ENCODE measurements at regions not wholly inside any gene's neighbourhood (a gene's known extent, or its start where the extent isn't known, plus 50 kb on each side); places are given as distances from the start of the nearest gene placed in this dataset.
A peak's percentile ranks its signal among the peaks of the same experiment; 100 is the strongest.

GRCh38 chr12:13839365-13840336, 141.8 kb downstream of the GRIN2B start:
- no peak for DNase-seq

GRCh38 chr12:13836099-13836498, 145.3 kb downstream of the GRIN2B start:
- DNase-seq: no peak

- no peak for DNase-seq
Measured at GRCh38 chr12:13835652-13836051, 145.8 kb downstream of the GRIN2B start.

- DNase-seq: no peak
Measured at GRCh38 chr12:13834241-13834640, 147.2 kb downstream of the GRIN2B start.

GRCh38 chr12:13817131-13817530, 164.3 kb downstream of the GRIN2B start:
- DNase-seq: no peak

GRCh38 chr12:13816394-13816793, 165.0 kb downstream of the GRIN2B start:
- no peak for DNase-seq

GRCh38 chr12:13812168-13812567, 169.2 kb downstream of the GRIN2B start:
- no peak for DNase-seq

GRCh38 chr12:13811061-13811460, 170.3 kb downstream of the GRIN2B start:
- DNase-seq: no peak

- DNase-seq: no peak
Measured at GRCh38 chr12:13805041-13805440, 176.4 kb downstream of the GRIN2B start.

GRCh38 chr12:13801543-13801942, 179.9 kb downstream of the GRIN2B start:
- no peak for DNase-seq

GRCh38 chr12:13799574-13799973, 181.8 kb downstream of the GRIN2B start:
- DNase-seq: no peak

- no peak for DNase-seq
Measured at GRCh38 chr12:13798162-13798561, 183.2 kb downstream of the GRIN2B start.

GRCh38 chr12:13794706-13795105, 186.7 kb downstream of the GRIN2B start:
- DNase-seq: no peak

- DNase-seq: no peak
Measured at GRCh38 chr12:13790317-13790716, 191.1 kb downstream of the GRIN2B start.

GRCh38 chr12:13788626-13789025, 192.8 kb downstream of the GRIN2B start:
- no peak for DNase-seq

GRCh38 chr12:13786646-13787045, 194.8 kb downstream of the GRIN2B start:
- DNase-seq: no peak

- DNase-seq: peak; percentile 2
Measured at GRCh38 chr12:13784504-13784903, 196.9 kb downstream of the GRIN2B start.

GRCh38 chr12:13780453-13780852, 200.9 kb downstream of the GRIN2B start:
- peak; percentile 5 for DNase-seq

- DNase-seq: no peak
Measured at GRCh38 chr12:13777374-13777773, 204.0 kb downstream of the GRIN2B start.

GRCh38 chr12:13772264-13772663, 209.1 kb downstream of the GRIN2B start:
- no peak for DNase-seq

GRCh38 chr12:13770576-13770975, 210.8 kb downstream of the GRIN2B start:
- no peak for DNase-seq

GRCh38 chr12:13769966-13770365, 211.4 kb downstream of the GRIN2B start:
- DNase-seq: no peak

GRCh38 chr12:13769273-13769672, 212.1 kb downstream of the GRIN2B start:
- no peak for DNase-seq

- DNase-seq: no peak
Measured at GRCh38 chr12:13764748-13765147, 216.7 kb downstream of the GRIN2B start.
